Stimulated activated CD4-positive, alpha-beta T cell treated with anti-CD3 and anti-CD28 coated beads, Interleukin-1b, Interleukin-23, amount 100 ng/mL, for 1 hour (primary cell): ENCODE measurements at regions not wholly inside any gene's neighbourhood (a gene's known extent, or its start where the extent isn't known, plus 50 kb on each side); places are given as distances from the start of the nearest gene placed in this dataset.

Source experiments
- DNase-seq, 2 donors: peaks; one replicate each; pipeline ENCODE4 v3.0.0-alpha.2; 2020; ENCODE audit warnings: low read depth in 2 of 2

DNA sequence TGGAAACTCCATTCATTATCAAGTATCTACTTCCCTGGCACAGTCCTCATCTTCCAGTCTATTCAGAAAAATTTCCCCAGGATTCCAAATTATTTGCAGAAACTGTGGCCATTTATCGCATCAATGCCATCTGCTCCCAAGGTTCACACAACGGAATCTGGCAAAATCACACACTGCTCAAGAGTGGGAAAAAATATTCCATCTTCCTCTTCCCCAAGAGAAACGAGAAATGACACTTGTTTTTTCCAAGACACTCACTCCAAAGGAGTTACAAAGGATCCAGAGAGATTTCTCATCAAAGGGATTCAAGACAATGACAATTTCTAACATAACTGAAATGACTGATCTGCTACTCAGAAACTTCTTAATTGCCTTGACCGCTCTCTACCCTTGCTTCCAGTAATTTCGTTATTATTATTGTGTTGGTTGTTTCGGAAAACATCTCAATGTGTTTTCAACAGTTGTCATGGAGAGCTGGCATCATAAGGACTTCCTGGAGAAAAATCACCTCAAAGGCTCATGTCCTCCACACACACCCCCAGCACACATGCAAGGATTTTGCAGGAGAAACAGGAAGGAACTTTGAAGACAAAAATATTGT lies 128.0 kb downstream of the PSMG1 start:
- DNase-seq = no peak

DNA sequence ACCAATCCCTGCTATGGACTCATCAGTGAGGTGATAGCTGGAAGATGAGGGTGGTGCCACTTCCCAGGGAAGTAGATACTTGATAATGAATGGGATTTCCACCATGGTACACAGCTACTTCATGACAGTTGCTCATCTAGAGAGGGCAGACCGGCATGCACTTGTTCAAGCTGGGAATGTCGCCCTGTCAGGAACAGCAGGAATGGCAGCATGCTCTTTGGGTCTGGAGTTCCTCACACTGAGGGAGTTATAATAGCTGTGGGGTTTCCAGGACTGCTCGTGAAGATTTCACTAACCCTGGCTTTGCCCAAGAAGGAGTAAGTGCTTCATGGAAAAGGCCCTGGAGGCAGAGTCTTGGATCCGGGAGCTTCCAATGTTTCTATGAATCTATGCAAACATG lies 129.2 kb downstream of the PSMG1 start:
- DNase-seq = no peak

DNA sequence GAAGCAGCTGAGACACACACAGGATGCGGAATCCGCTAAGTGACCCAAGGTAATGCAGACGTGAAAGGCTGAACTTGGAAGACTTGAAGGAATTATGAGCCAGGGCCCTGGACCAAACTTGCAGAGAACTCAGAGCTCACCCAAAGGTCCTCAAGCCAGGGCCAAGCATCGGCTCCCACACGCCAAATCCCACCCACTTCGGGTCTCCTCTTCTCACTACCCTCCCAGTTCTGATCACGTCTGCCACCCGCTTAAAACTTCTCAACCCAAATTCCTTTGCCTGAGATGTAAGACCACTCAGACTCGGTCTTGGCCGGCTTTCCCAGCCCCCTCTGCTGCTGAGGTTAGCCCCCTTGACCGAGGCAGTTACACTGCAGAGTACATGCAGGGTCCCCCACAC lies 130.1 kb downstream of the PSMG1 start:
- no peak for DNase-seq

DNA sequence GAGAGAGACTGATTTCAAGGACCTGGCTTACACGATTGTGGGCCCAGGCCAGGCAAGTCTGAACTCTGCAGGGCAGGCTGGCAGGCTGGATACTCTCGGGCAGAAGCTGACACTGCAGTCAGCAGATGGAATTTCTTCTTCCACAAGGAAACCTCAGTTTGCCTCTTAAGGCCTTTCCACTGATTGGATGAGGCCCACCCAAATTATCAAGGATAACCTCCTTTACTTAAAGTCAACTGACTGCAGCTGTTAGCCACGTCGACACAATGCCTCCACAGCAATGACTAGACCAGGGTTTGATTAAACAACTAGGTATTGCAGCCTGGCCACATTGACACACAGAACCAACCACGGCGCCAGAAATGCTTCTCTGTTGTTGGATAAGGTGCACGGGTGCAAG lies 130.5 kb downstream of the PSMG1 start:
- no peak for DNase-seq

GRCh38 chr21:39051588-39051949 lies 131.7 kb downstream of the PSMG1 start:
- DNase-seq = no peak

DNA sequence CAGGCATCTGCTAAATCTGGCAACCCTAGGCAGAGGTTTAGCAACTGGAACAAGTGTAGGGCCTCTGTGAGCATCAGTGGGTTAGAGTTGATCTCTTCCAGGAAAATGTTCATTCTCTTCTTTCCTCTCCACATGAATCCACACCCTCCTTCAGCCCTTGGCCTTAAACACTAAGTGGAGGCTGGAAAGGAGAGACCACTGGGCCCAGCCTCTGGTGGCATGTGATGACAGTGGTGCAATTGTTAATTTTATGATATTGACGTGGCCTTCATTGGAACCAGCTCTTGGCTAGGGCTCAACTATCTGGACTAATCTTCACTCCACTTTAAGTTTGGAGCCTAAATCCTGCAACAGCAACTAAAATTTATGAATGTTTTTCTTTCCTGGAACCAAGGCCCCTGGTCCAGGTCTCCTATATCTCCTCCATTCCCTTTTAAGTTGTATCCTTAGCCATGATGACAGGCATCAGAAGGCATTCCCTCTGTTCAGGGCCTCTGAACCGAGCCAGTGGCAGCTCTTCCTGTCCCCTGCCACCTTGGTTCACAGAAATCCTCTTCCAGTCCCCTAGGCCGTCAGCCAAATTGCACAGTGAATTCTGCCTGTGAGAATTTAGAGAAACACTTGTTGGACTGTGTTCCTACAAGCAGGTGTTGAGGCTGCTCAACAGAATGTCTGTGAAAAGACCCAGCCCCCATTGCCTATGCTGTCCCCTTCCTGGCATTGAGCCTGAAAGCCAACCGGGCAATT lies 132.2 kb downstream of the PSMG1 start:
- DNase-seq = no peak

- DNase-seq = no peak
Measured at GRCh38 chr21:39048574-39048973, 134.7 kb downstream of the PSMG1 start.

DNA sequence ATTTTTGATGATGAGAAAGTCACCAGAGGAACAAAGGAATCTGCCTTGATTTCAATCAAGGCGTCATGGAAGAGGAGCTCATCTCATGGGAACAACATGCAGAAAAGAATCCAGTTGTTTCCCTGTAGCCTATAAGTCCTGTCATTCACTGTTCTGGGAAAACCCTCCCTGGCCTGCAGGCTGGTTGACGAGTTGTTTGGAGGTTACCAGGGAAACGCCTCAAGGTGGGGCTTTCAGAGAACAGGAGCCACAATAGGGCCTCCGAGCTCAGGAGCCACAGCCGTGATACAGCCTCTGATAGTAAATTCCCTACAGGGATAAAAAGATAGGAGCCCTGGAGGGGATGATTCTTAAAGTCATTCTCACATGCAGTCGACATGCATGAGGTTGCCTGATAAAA lies 135.2 kb downstream of the PSMG1 start:
- no peak for DNase-seq

- no peak for DNase-seq
Measured at GRCh38 chr21:39047046-39047445, 136.2 kb downstream of the PSMG1 start.

DNA sequence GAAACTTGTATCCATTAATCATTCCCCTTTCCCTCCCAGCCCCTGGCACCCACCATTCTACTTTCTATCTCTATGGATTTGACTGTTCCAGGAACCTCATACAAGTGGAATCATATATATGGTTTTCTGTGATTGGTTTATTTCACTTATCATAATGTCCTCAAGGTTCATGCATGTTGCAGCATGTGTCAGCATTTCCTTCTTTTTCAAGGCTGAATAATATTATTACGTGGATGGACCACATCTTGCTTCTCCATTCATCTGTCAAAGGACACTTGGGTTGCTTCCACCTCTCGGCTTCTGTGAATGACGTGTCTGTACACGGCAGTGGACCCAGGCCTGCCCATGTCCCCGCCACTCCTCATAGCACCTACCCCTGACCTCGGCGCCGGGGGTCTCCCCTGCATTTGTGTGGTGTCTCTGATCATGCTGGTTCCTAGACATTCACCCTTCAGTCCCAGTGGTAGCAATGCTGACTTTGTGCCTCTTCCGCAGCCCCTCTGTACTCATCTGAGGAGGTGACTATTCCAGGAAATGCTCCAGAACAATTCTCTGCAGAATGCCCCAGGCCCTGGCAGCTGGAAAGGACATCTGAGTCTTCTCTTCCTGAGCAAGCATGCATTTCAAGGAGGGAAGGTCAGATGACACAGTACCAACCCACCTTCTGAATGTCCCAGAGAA lies 136.9 kb downstream of the PSMG1 start:
- DNase-seq = no peak

DNA sequence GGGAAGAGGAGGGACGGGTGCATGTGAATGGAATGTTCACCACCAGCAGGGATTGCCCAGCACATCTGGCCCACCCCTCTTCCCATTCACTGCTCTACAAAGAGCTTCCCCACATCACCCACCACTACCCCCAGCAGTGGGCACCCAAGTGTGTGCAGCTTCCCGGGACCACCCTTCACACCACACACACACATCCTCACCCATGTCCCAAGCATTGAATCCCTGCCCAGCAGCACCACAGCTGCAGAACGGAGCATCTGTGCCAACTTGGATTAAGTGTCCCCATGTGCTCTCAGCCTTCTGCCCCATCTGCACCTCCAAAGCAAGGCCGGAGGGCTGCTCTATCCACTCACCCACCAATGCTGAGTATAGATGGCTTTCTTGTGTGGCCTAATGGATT lies 141.4 kb downstream of the PSMG1 start:
- DNase-seq = no peak

GRCh38 chr21:39040494-39041110 lies 142.6 kb downstream of the PSMG1 start:
- no peak for DNase-seq

DNA sequence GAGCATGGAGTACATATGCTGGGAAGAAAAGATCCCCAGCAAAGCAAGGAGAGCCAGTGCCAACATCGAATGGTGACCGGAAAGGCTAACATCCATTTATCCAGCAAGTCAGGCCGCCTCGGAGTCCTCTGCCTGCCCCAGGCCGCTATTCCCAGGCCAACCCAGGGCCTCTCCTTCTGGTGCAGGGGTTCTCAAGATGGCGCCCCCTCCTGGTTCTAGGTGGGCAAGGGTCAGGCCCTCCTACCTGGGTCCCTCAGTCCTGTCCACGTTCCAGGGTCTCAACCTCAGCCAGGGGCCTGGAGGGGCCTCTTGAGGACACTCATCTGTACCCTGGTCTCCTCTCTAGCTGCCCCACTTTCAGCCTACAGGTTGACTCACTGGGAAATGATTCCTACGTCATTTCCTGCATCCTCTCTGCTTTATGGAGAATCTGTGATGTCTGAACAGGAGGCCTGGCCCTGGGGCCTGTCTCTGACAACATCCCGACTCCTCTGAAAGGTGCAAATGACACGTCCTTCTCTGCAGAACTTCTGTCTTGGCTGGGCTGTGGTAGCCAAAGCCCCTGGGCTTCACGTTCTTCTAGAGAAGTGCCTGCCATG lies 145.3 kb downstream of the PSMG1 start:
- no peak for DNase-seq

GRCh38 chr21:39036581-39036980 lies 146.7 kb downstream of the PSMG1 start:
- no peak for DNase-seq

GRCh38 chr21:39034590-39035536 lies 148.4 kb downstream of the PSMG1 start:
- DNase-seq = no peak

DNA sequence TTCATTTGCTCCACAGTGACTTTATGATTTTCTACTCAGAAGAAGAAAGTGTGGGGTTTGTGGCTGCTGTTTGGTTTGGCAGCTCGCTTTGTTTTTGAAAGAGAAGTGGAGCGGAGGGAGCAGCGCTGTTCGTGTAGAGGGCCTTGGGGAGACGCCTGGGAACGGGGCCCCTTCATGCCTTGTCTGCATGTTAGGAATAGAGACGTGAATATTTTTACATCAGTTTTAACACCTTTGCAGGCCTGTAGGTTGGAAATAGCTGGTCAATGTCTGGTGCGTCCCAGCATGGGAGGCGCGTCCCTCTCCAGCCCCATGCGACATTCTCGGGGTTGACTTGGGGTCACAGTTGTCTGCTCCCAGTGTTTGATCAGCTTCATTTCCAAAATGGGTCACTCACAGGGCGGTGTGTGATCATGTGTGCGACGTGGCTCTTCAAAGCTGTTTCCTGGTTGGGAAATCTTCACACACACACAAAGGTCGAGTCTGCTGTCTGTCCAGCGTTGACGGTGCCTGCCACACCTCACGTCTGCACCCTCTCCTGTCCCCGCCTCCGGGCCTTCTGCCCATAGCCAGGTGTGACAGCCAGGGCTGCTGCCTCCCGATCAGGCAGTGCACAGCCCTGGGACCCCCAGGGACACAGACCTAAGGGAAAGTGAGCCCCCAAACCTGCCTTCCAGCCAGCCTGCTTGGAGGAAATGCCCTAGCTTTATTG lies 149.2 kb downstream of the PSMG1 start:
- no peak for DNase-seq

GRCh38 chr21:39029900-39030884 lies 153.1 kb downstream of the PSMG1 start:
- no peak for DNase-seq

GRCh38 chr21:39029086-39029755 lies 154.0 kb downstream of the PSMG1 start:
- no peak for DNase-seq

GRCh38 chr21:39025198-39025597 lies 158.1 kb downstream of the PSMG1 start:
- DNase-seq = no peak
